CD14-positive monocyte (primary cell): ENCODE measurements at regions not wholly inside any gene's neighbourhood (a gene's known extent, or its start where the extent isn't known, plus 50 kb on each side); places are given as distances from the start of the nearest gene placed in this dataset.

ENCODE experiments used
- DNase-seq, 3 donors: peaks; one replicate each; pipeline ENCODE4 v3.0.0-alpha.2; 2011 to 2022
- H2AFZ ChIP-seq: 2 replicates; pipeline ENCODE4 v1.6.0; 2012; ENCODE audit warnings: mild to moderate bottlenecking, low read depth, low read length, inconsistent platforms; ENCODE audit not compliant: insufficient read depth, poor library complexity, severe bottlenecking
- H3K27ac ChIP-seq, 2 donors: 1 replicate in 1 of 2; 2 replicates in 1 of 2; pipeline ENCODE4 v1.5.1; 2012 to 2013; ENCODE audit warnings: low read length in 2 of 2, control low read depth in 1 of 2, inconsistent platforms in 1 of 2, low read depth in 1 of 2, mild to moderate bottlenecking in 1 of 2
- H3K27me3 ChIP-seq, 2 donors: one replicate each; pipeline versions ENCODE4 v1.6.0 to v1.6.1; 2011 to 2013; ENCODE audit warnings: low read length in 2 of 2; ENCODE audit not compliant: control insufficient read depth in 2 of 2, insufficient read depth in 2 of 2
- H3K36me3 ChIP-seq, 2 donors: replicated peaks in 1 of 2; 1 replicate in 1 of 2; 2 replicates in 1 of 2; pipeline versions ENCODE4 v1.5.1 to v1.6.1; 2012 to 2013; ENCODE audit warnings: low read length in 2 of 2, control low read depth in 1 of 2, inconsistent platforms in 1 of 2, mild to moderate bottlenecking in 1 of 2; ENCODE audit not compliant: insufficient read depth in 2 of 2, control insufficient read depth in 1 of 2
- H3K4me1 ChIP-seq, 2 donors: 1 replicate in 1 of 2; 2 replicates in 1 of 2; pipeline versions ENCODE4 v1.5.1 to v1.6.1; 2012 to 2013; ENCODE audit warnings: low read length in 2 of 2, control low read depth in 1 of 2, inconsistent platforms in 1 of 2, mild to moderate bottlenecking in 1 of 2, moderate library complexity in 1 of 2; ENCODE audit not compliant: insufficient read depth in 2 of 2, control insufficient read depth in 1 of 2
- H3K4me2 ChIP-seq: replicated peaks from 2 replicates; pipeline ENCODE3; 2012; ENCODE audit warnings: low read length, moderate library complexity, mild to moderate bottlenecking; ENCODE audit not compliant: poor library complexity, severe bottlenecking; ENCODE audit errors: extremely low read depth
- H3K4me3 ChIP-seq, 3 experiments: fragments of 200-600 bp in 1 of 3; sonication (generic) in 1 of 3; replicated peaks in 1 of 3; 1 replicate in 2 of 3; 2 replicates in 1 of 3; pipeline ENCODE4 v1.5.1; 2011 to 2013; ENCODE audit warnings: low read length in 3 of 3, mild to moderate bottlenecking in 3 of 3, control low read depth in 2 of 3, low read depth in 2 of 3, inconsistent platforms in 1 of 3, moderate library complexity in 1 of 3
- H3K79me2 ChIP-seq: 2 replicates; pipeline ENCODE4 v1.6.0; 2012; ENCODE audit warnings: mild to moderate bottlenecking, control low read depth, inconsistent platforms, low read length, moderate library complexity; ENCODE audit not compliant: insufficient read depth
- H3K9ac ChIP-seq: 2 replicates; pipeline ENCODE4 v1.6.0; 2017; ENCODE audit warnings: low read length, mild to moderate bottlenecking; ENCODE audit not compliant: insufficient read depth, poor library complexity, severe bottlenecking
- H3K9me3 ChIP-seq, 2 donors: replicated peaks in 1 of 2; 1 replicate in 1 of 2; 2 replicates in 1 of 2; pipeline versions ENCODE4 v1.5.1 to v1.6.1; 2012 to 2013; ENCODE audit warnings: low read length in 2 of 2, control low read depth in 1 of 2; ENCODE audit not compliant: control insufficient read depth in 1 of 2, insufficient read depth in 1 of 2
- H4K20me1 ChIP-seq: 2 replicates; pipeline ENCODE4 v1.6.0; 2012; ENCODE audit warnings: mild to moderate bottlenecking, low read length, control low read depth, moderate library complexity; ENCODE audit not compliant: insufficient read depth
- H3K27ac Mint-ChIP-seq, 7 donors: one replicate each; pipeline ENCODE4 v1.8.0; 2020; ENCODE audit warnings: mild to moderate bottlenecking in 7 of 7, mixed read lengths in 7 of 7, moderate library complexity in 6 of 7, inconsistent platforms in 2 of 7
- H3K27me3 Mint-ChIP-seq, 3 donors: one replicate each; pipeline ENCODE4 v1.8.0; 2021 to 2022; ENCODE audit warnings: low read depth in 3 of 3, mild to moderate bottlenecking in 3 of 3, mixed read lengths in 3 of 3, moderate library complexity in 3 of 3, inconsistent platforms in 1 of 3
- H3K36me3 Mint-ChIP-seq, 2 donors: one replicate each; pipeline ENCODE4 v1.8.0; 2020; ENCODE audit warnings: mixed read lengths in 2 of 2, inconsistent platforms in 1 of 2, mild to moderate bottlenecking in 1 of 2
- H3K4me1 Mint-ChIP-seq: one replicate; pipeline ENCODE4 v1.8.0; 2020; ENCODE audit warnings: mild to moderate bottlenecking, mixed read lengths
- H3K4me3 Mint-ChIP-seq, 2 donors: one replicate each; pipeline ENCODE4 v1.8.0; 2020; ENCODE audit warnings: mild to moderate bottlenecking in 2 of 2, mixed read lengths in 2 of 2, moderate library complexity in 1 of 2
- H3K9me3 Mint-ChIP-seq, 7 donors: one replicate each; pipeline ENCODE4 v1.8.0; 2020 to 2022; ENCODE audit warnings: mixed read lengths in 7 of 7, mild to moderate bottlenecking in 6 of 7, moderate library complexity in 6 of 7, inconsistent platforms in 2 of 7
- WGBS: methylation state at CpG from one replicate; pipeline ENCODE4 v1.1.5; 2013; ENCODE audit warnings: missing lambda C conversion rate; ENCODE audit not compliant: insufficient coverage; 5-methylcytosine and 5-hydroxymethylcytosine counted together
- intact Hi-C, 2 donors: fragments of 100-400 bp; cut with micrococcal nuclease; formaldehyde crosslinking; loops; one replicate each; pipeline versions ENCODE4 v1.15.0 to v1.15.1; 2023
- TF ChIP-seq, protein P1 (sequence below): fragments of 200-600 bp; IDR thresholded peaks from one replicate; pipeline ENCODE4 v1.8.0; 2022; ENCODE audit warnings: antibody characterized with exemption, mild to moderate bottlenecking

GRCh38 chr11:122004446-122004845, 111.6 kb downstream of the BLID start:
- no CpG with 5 or more reads among the region's 1 CpG for WGBS
- no peak for DNase-seq
- Histone ChIP-seq H3K9me3 (no peaks in the 10 kb centered on the region), H3K9ac (no peak overlapping the region), H3K4me1 (peaks cover 10 to 15% of the 10 kb centered on the region in 2 donors), H3K4me2 (no peak overlapping the region), H3K27ac (no peak overlapping the region), H4K20me1 (no peaks in the 10 kb centered on the region), H3K79me2 (no peaks in the 10 kb centered on the region), H3K27me3 (no peaks in the 10 kb centered on the region), H3K4me3 (no peak overlapping the region), H3K36me3 (no peaks in the 10 kb centered on the region), H2AFZ (no peak overlapping the region)
- Mint-ChIP-seq H3K36me3 (no peaks in the 10 kb centered on the region), H3K4me1 (peaks cover 11% of the 10 kb centered on the region), H3K4me3 (no peak overlapping the region), H3K27ac (no peak overlapping the region), H3K9me3 (peaks cover 0 to 7% (median 1%) of the 10 kb centered on the region in 7 donors), H3K27me3 (no peaks in the 10 kb centered on the region)
- TF ChIP-seq, protein P1, sequence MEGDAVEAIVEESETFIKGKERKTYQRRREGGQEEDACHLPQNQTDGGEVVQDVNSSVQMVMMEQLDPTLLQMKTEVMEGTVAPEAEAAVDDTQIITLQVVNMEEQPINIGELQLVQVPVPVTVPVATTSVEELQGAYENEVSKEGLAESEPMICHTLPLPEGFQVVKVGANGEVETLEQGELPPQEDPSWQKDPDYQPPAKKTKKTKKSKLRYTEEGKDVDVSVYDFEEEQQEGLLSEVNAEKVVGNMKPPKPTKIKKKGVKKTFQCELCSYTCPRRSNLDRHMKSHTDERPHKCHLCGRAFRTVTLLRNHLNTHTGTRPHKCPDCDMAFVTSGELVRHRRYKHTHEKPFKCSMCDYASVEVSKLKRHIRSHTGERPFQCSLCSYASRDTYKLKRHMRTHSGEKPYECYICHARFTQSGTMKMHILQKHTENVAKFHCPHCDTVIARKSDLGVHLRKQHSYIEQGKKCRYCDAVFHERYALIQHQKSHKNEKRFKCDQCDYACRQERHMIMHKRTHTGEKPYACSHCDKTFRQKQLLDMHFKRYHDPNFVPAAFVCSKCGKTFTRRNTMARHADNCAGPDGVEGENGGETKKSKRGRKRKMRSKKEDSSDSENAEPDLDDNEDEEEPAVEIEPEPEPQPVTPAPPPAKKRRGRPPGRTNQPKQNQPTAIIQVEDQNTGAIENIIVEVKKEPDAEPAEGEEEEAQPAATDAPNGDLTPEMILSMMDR, result no peak
- intact Hi-C loops, result no loop called here

DNA sequence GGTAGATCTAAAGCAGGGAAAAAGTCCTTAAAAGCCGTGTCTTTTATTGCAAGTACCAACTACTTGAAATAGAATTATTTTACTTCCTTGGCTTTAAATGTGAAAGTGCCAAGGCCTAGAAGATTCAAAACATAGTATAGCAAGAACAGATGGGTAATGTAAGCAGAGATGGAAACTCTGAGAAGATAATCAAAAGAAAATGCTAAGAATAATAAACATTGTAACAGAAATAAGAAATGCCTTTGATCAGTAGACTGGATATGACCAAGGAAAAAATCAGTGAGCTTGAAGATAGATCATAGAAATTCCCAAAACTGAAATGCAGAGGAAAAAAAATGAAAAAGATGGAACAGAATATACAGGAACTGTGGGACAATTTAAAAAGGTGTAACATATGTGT, 113.1 kb downstream of the BLID start:
- no peaks in the 10 kb centered on the region for H4K20me1 ChIP-seq
- H3K4me1 ChIP-seq, result peaks cover 9 to 13% of the 10 kb centered on the region in 2 donors
- H3K4me3 ChIP-seq, result no peak overlapping the region
- H3K27ac ChIP-seq, result no peak overlapping the region
- TF ChIP-seq, protein P1, result no peak
- no peaks in the 10 kb centered on the region for H3K36me3 Mint-ChIP-seq
- no peaks in the 10 kb centered on the region for H3K27me3 Mint-ChIP-seq
- H3K27ac Mint-ChIP-seq, result no peak overlapping the region
- H3K36me3 ChIP-seq, result no peaks in the 10 kb centered on the region
- intact Hi-C loops, result no loop called here
- H3K79me2 ChIP-seq, result no peaks in the 10 kb centered on the region
- H3K9me3 ChIP-seq, result no peaks in the 10 kb centered on the region
- H3K27me3 ChIP-seq, result no peaks in the 10 kb centered on the region
- DNase-seq, result no peak
- H3K4me2 ChIP-seq, result no peak overlapping the region
- no peak overlapping the region for H2AFZ ChIP-seq
- WGBS, result no CpG with 5 or more reads among the region's 1 CpG
- H3K4me3 Mint-ChIP-seq, result no peak overlapping the region
- peaks cover 0 to 7% (median 1%) of the 10 kb centered on the region in 7 donors for H3K9me3 Mint-ChIP-seq
- peaks cover 10% of the 10 kb centered on the region for H3K4me1 Mint-ChIP-seq
- no peak overlapping the region for H3K9ac ChIP-seq
